OCI-LY7 (cell line): ENCODE measurements at regions not wholly inside any gene's neighbourhood (a gene's known extent, or its start where the extent isn't known, plus 50 kb on each side); places are given as distances from the start of the nearest gene placed in this dataset.

Experiments used
- BruUV-seq: library from RNA; stranded (reverse); fragments of 400-500 nt; replicated peaks from 2 replicates; lab custom pipeline; 2021; lab: Mats Ljungman, UMichigan
- CTCF ChIA-PET: fragments of 300-600 bp; sonication (Branson Sonifier 250); formaldehyde crosslinking; loops from one replicate; lab custom pipeline; 2022; ENCODE audit warnings: antibody characterized with exemption; ENCODE audit not compliant: unreplicated experiment; lab: Charles Lee
- POLR2A ChIA-PET: fragments of 300-600 bp; sonication (Branson Sonifier 250); formaldehyde crosslinking; loops from one replicate; lab custom pipeline; 2022; ENCODE audit warnings: antibody characterized with exemption; lab: Charles Lee
- DNase-seq: peaks from one replicate; pipeline ENCODE4 v3.0.0-alpha.2; 2015; ENCODE audit warnings: low spot score
- H2AFZ ChIP-seq: fragments of 200-600 bp; sonication (generic), shearing (Covaris generic); 2 replicates; pipeline ENCODE4 v1.6.1; 2014; ENCODE audit warnings: mild to moderate bottlenecking, antibody characterized with exemption, low read length, moderate library complexity
- H3K27ac ChIP-seq: fragments of 200-600 bp; sonication (generic); 2 replicates; pipeline ENCODE4 v1.5.1; 2014; ENCODE audit warnings: mixed run types, low read depth, mild to moderate bottlenecking, moderate library complexity, low read length, inconsistent platforms; ENCODE audit not compliant: poor library complexity, severe bottlenecking
- H3K36me3 ChIP-seq: fragments of 200-600 bp; sonication (generic); 2 replicates; pipeline ENCODE4 v1.6.1; 2014; ENCODE audit warnings: mild to moderate bottlenecking, antibody characterized with exemption, low read length, moderate library complexity, mixed read lengths; ENCODE audit not compliant: insufficient read depth
- H3K4me1 ChIP-seq: fragments of 200-600 bp; sonication (generic); 2 replicates; pipeline ENCODE4 v1.5.1; 2014; ENCODE audit warnings: mild to moderate bottlenecking, low read length; ENCODE audit not compliant: insufficient read depth, poor library complexity, severe bottlenecking
- H3K4me2 ChIP-seq: fragments of 200-600 bp; sonication (generic); 2 replicates; pipeline ENCODE4 v1.6.1; 2014; ENCODE audit warnings: mild to moderate bottlenecking, low read length
- H3K4me3 ChIP-seq: fragments of 200-600 bp; sonication (generic); 2 replicates; pipeline ENCODE4 v1.5.1; 2014; ENCODE audit warnings: mild to moderate bottlenecking, low read depth, low read length; ENCODE audit not compliant: poor library complexity, severe bottlenecking
- H3K79me2 ChIP-seq: fragments of 200-600 bp; sonication (generic); 2 replicates; pipeline ENCODE4 v1.6.1; 2016; ENCODE audit warnings: low read depth, mild to moderate bottlenecking, low read length, moderate library complexity, mixed read lengths; ENCODE audit not compliant: insufficient read depth
- H3K9me2 ChIP-seq: fragments of 200-600 bp; sonication (generic); 2 replicates; pipeline ENCODE4 v1.6.1; 2016; ENCODE audit warnings: mild to moderate bottlenecking, low read length, mixed read lengths; ENCODE audit not compliant: insufficient read depth
- H3K9me3 ChIP-seq: fragments of 200-600 bp; sonication (generic); 2 replicates; pipeline ENCODE4 v1.6.1; 2014; ENCODE audit warnings: mild to moderate bottlenecking, mixed run types, low read length, mixed read lengths
- H4K20me1 ChIP-seq: fragments of 200-600 bp; sonication (generic); 2 replicates; pipeline ENCODE4 v1.6.1; 2014; ENCODE audit warnings: mild to moderate bottlenecking, antibody characterized with exemption, low read length, moderate library complexity, mixed read lengths; ENCODE audit not compliant: insufficient read depth
- EZH2phosphoT487 ChIP-seq: fragments of 200-600 bp; sonication (generic); IDR thresholded peaks from 2 replicates; pipeline ENCODE4 v1.6.1; 2018; ENCODE audit warnings: low read depth, borderline replicate concordance, mild to moderate bottlenecking, mixed run types, antibody characterized with exemption, low read length, moderate library complexity, mixed read lengths
- intact Hi-C: fragments of 100-400 bp; cut with micrococcal nuclease; formaldehyde crosslinking; loops from one replicate; pipeline ENCODE4 v1.10.0; 2022; ENCODE audit not compliant: unreplicated experiment
- TF ChIP-seq, protein P1 (sequence below): fragments of 200-600 bp; sonication (generic); conservative IDR thresholded peaks from 2 replicates; pipeline ENCODE4 v1.5.1; 2014; ENCODE audit warnings: mild to moderate bottlenecking, antibody characterized with exemption, low read length, moderate library complexity, mixed read lengths

- Histone ChIP-seq H2AFZ (no peak overlapping the region), H4K20me1 (no peaks in the 10 kb centered on the region), H3K4me2 (no peak overlapping the region), H3K36me3 (no peaks in the 10 kb centered on the region), H3K9me2 (no peaks in the 10 kb centered on the region), H3K27ac (no peak overlapping the region), H3K79me2 (no peaks in the 10 kb centered on the region), H3K4me3 (no peak overlapping the region), H3K4me1 (no peaks in the 10 kb centered on the region), H3K9me3 (no peaks in the 10 kb centered on the region)
- DNase-seq, result no peak
- ChIA-PET CTCF (no interaction called here), POLR2A (interaction anchor here (0.8 kb wide), 1 partner anchor 11 kb away, joined by 4 read pairs; no protein-coding TSS in a partner anchor)
- no TSS peak for BruUV-seq
- no peak for TF ChIP-seq EZH2phosphoT487
- TF ChIP-seq, protein P1, sequence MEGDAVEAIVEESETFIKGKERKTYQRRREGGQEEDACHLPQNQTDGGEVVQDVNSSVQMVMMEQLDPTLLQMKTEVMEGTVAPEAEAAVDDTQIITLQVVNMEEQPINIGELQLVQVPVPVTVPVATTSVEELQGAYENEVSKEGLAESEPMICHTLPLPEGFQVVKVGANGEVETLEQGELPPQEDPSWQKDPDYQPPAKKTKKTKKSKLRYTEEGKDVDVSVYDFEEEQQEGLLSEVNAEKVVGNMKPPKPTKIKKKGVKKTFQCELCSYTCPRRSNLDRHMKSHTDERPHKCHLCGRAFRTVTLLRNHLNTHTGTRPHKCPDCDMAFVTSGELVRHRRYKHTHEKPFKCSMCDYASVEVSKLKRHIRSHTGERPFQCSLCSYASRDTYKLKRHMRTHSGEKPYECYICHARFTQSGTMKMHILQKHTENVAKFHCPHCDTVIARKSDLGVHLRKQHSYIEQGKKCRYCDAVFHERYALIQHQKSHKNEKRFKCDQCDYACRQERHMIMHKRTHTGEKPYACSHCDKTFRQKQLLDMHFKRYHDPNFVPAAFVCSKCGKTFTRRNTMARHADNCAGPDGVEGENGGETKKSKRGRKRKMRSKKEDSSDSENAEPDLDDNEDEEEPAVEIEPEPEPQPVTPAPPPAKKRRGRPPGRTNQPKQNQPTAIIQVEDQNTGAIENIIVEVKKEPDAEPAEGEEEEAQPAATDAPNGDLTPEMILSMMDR, result no peak
- intact Hi-C loops, result no loop called here
Measured at GRCh38 chr11:22982903-22983302, 122.6 kb upstream of the CCDC179 start.

GRCh38 chr11:22984045-22984444 lies 123.8 kb upstream of the CCDC179 start:
- H4K20me1 ChIP-seq, result no peaks in the 10 kb centered on the region
- no peaks in the 10 kb centered on the region for H3K4me1 ChIP-seq
- no peak overlapping the region for H3K27ac ChIP-seq
- no TSS peak for BruUV-seq
- H3K9me3 ChIP-seq, result no peaks in the 10 kb centered on the region
- H3K9me2 ChIP-seq, result no peaks in the 10 kb centered on the region
- ChIA-PET POLR2A (interaction anchor here (0.6 kb wide), 1 partner anchor 1417 kb away, joined by 5 read pairs; no protein-coding TSS in a partner anchor), CTCF (no interaction called here)
- H3K36me3 ChIP-seq, result no peaks in the 10 kb centered on the region
- intact Hi-C loops, result no loop called here
- no peak for DNase-seq
- no peak for TF ChIP-seq EZH2phosphoT487
- TF ChIP-seq, protein P1, result no peak
- H3K4me3 ChIP-seq, result no peak overlapping the region
- no peak overlapping the region for H3K4me2 ChIP-seq
- H3K79me2 ChIP-seq, result no peaks in the 10 kb centered on the region
- H2AFZ ChIP-seq, result no peak overlapping the region

DNA sequence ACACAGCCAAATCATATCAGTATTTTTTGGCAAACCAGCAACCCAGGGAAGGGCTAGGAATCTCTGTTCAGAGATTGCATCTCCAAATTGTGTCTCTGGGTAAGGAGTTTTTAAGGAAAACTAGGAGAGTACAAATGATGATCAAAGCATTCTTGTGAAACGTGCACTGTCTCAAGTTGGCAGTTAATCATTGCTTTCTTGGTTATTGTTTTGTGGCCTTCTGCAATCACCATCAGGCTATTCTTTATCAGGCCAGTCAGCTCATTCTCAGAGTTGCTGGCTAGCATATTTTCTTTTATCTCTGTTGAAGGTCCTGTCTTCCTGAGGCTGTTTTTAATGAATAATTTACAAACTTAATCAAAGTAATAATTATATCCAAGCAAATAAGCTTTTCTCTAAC lies 129.1 kb upstream of the CCDC179 start:
- H3K9me3 ChIP-seq, result 0 out of 2 replicates have a peak, but pooled peaks cover 4% of the 10 kb centered on the region
- intact Hi-C loops, result no loop called here
- H3K27ac ChIP-seq, result no peak overlapping the region
- no peaks in the 10 kb centered on the region for H3K36me3 ChIP-seq
- H3K9me2 ChIP-seq, result no peaks in the 10 kb centered on the region
- DNase-seq, result no peak
- ChIA-PET CTCF (no interaction called here), POLR2A (no interaction called here)
- H3K4me1 ChIP-seq, result no peaks in the 10 kb centered on the region
- H3K4me2 ChIP-seq, result no peak overlapping the region
- BruUV-seq, result no TSS peak
- no peaks in the 10 kb centered on the region for H4K20me1 ChIP-seq
- no peak overlapping the region for H2AFZ ChIP-seq
- no peak overlapping the region for H3K4me3 ChIP-seq
- TF ChIP-seq, protein P1, result no peak
- TF ChIP-seq EZH2phosphoT487, result no peak
- H3K79me2 ChIP-seq, result no peaks in the 10 kb centered on the region
